ENCODE measurements at regions not wholly inside any gene's neighbourhood (a gene's known extent, or its start where the extent isn't known, plus 50 kb on each side); places are given as distances from the start of the nearest gene placed in this dataset.

- Histone ChIP-seq H3K27ac (ENCODE audit: low read depth, low read length) (no peak overlapping the region), H3K36me3 (ENCODE audit: control insufficient read depth in 5 of 5, insufficient read depth in 5 of 5, low read length in 5 of 5) (no peaks in the 10 kb centered on the region), H3K27me3 (ENCODE audit: control insufficient read depth in 5 of 5, insufficient read depth in 4 of 5, low read length in 5 of 5) (no peaks in the 10 kb centered on the region), H3K9ac (ENCODE audit: low read length in 5 of 5) (no peak overlapping the region), H3K4me3 (ENCODE audit: low read depth in 1 of 5, low read length in 5 of 5) (no peak overlapping the region), H3K9me3 (ENCODE audit: control insufficient read depth in 5 of 5, low read length in 5 of 5) (no peaks in the 10 kb centered on the region), H3K4me1 (ENCODE audit: control insufficient read depth in 5 of 5, insufficient read depth in 5 of 5, low read length in 5 of 5) (no peaks in the 10 kb centered on the region)
Measured at GRCh38 chr14:61891170-61891569, 128.9 kb downstream of the SNAPC1 start.

- Histone ChIP-seq H3K4me3 (ENCODE audit: low read depth in 1 of 5, low read length in 5 of 5) (no peak overlapping the region), H3K27ac (ENCODE audit: low read depth, low read length) (no peak overlapping the region), H3K9ac (ENCODE audit: low read length in 5 of 5) (no peak overlapping the region), H3K27me3 (ENCODE audit: control insufficient read depth in 5 of 5, insufficient read depth in 4 of 5, low read length in 5 of 5) (no peaks in the 10 kb centered on the region), H3K4me1 (ENCODE audit: control insufficient read depth in 5 of 5, insufficient read depth in 5 of 5, low read length in 5 of 5) (no peaks in the 10 kb centered on the region), H3K9me3 (ENCODE audit: control insufficient read depth in 5 of 5, low read length in 5 of 5) (no peaks in the 10 kb centered on the region), H3K36me3 (ENCODE audit: control insufficient read depth in 5 of 5, insufficient read depth in 5 of 5, low read length in 5 of 5) (no peaks in the 10 kb centered on the region)
Measured at GRCh38 chr14:61891810-61892209, 129.6 kb downstream of the SNAPC1 start.

- Histone ChIP-seq H3K9ac (ENCODE audit: low read length in 5 of 5) (no peak overlapping the region), H3K9me3 (ENCODE audit: control insufficient read depth in 5 of 5, low read length in 5 of 5) (no peaks in the 10 kb centered on the region), H3K4me3 (ENCODE audit: low read depth in 1 of 5, low read length in 5 of 5) (no peak overlapping the region), H3K4me1 (ENCODE audit: control insufficient read depth in 5 of 5, insufficient read depth in 5 of 5, low read length in 5 of 5) (no peaks in the 10 kb centered on the region), H3K36me3 (ENCODE audit: control insufficient read depth in 5 of 5, insufficient read depth in 5 of 5, low read length in 5 of 5) (no peaks in the 10 kb centered on the region), H3K27me3 (ENCODE audit: control insufficient read depth in 5 of 5, insufficient read depth in 4 of 5, low read length in 5 of 5) (peaks cover 0 to 1% (median 0%) of the 10 kb centered on the region in 5 donors), H3K27ac (ENCODE audit: low read depth, low read length) (no peak overlapping the region)
Measured at GRCh38 chr14:61893371-61893940, 131.2 kb downstream of the SNAPC1 start.

- H3K9ac ChIP-seq (ENCODE audit: low read length in 5 of 5), result no peak overlapping the region
- H3K4me3 ChIP-seq (ENCODE audit: low read depth in 1 of 5, low read length in 5 of 5), result no peak overlapping the region
- no peaks in the 10 kb centered on the region for H3K4me1 ChIP-seq (ENCODE audit: control insufficient read depth in 5 of 5, insufficient read depth in 5 of 5, low read length in 5 of 5)
- no peaks in the 10 kb centered on the region for H3K36me3 ChIP-seq (ENCODE audit: control insufficient read depth in 5 of 5, insufficient read depth in 5 of 5, low read length in 5 of 5)
- no peaks in the 10 kb centered on the region for H3K9me3 ChIP-seq (ENCODE audit: control insufficient read depth in 5 of 5, low read length in 5 of 5)
- H3K27ac ChIP-seq (ENCODE audit: low read depth, low read length), result no peak overlapping the region
- H3K27me3 ChIP-seq (ENCODE audit: control insufficient read depth in 5 of 5, insufficient read depth in 4 of 5, low read length in 5 of 5), result peaks cover 0 to 3% (median 0%) of the 10 kb centered on the region in 5 donors
Measured at GRCh38 chr14:61894452-61895077, 132.3 kb downstream of the SNAPC1 start.

- Histone ChIP-seq H3K9me3 (ENCODE audit: control insufficient read depth in 5 of 5, low read length in 5 of 5) (no peaks in the 10 kb centered on the region), H3K36me3 (ENCODE audit: control insufficient read depth in 5 of 5, insufficient read depth in 5 of 5, low read length in 5 of 5) (no peaks in the 10 kb centered on the region), H3K4me3 (ENCODE audit: low read depth in 1 of 5, low read length in 5 of 5) (no peak overlapping the region), H3K27me3 (ENCODE audit: control insufficient read depth in 5 of 5, insufficient read depth in 4 of 5, low read length in 5 of 5) (peaks cover 0 to 3% (median 0%) of the 10 kb centered on the region in 5 donors), H3K4me1 (ENCODE audit: control insufficient read depth in 5 of 5, insufficient read depth in 5 of 5, low read length in 5 of 5) (no peaks in the 10 kb centered on the region), H3K9ac (ENCODE audit: low read length in 5 of 5) (no peak overlapping the region), H3K27ac (ENCODE audit: low read depth, low read length) (no peak overlapping the region)
Measured at GRCh38 chr14:61897300-61897699, 135.1 kb downstream of the SNAPC1 start.

- Histone ChIP-seq H3K27ac (ENCODE audit: low read depth, low read length) (no peak overlapping the region), H3K4me3 (ENCODE audit: low read depth in 1 of 5, low read length in 5 of 5) (no peak overlapping the region), H3K36me3 (ENCODE audit: control insufficient read depth in 5 of 5, insufficient read depth in 5 of 5, low read length in 5 of 5) (no peaks in the 10 kb centered on the region), H3K9me3 (ENCODE audit: control insufficient read depth in 5 of 5, low read length in 5 of 5) (no peaks in the 10 kb centered on the region), H3K27me3 (ENCODE audit: control insufficient read depth in 5 of 5, insufficient read depth in 4 of 5, low read length in 5 of 5) (peaks cover 0 to 3% (median 0%) of the 10 kb centered on the region in 5 donors), H3K9ac (ENCODE audit: low read length in 5 of 5) (no peak overlapping the region), H3K4me1 (ENCODE audit: control insufficient read depth in 5 of 5, insufficient read depth in 5 of 5, low read length in 5 of 5) (no peaks in the 10 kb centered on the region)
Measured at GRCh38 chr14:61898568-61898967, 136.3 kb downstream of the SNAPC1 start.

- no peaks in the 10 kb centered on the region for H3K4me1 ChIP-seq (ENCODE audit: control insufficient read depth in 5 of 5, insufficient read depth in 5 of 5, low read length in 5 of 5)
- H3K27ac ChIP-seq (ENCODE audit: low read depth, low read length), result no peak overlapping the region
- peaks cover 0 to 3% (median 0%) of the 10 kb centered on the region in 5 donors for H3K27me3 ChIP-seq (ENCODE audit: control insufficient read depth in 5 of 5, insufficient read depth in 4 of 5, low read length in 5 of 5)
- H3K9me3 ChIP-seq (ENCODE audit: control insufficient read depth in 5 of 5, low read length in 5 of 5), result no peaks in the 10 kb centered on the region
- no peaks in the 10 kb centered on the region for H3K36me3 ChIP-seq (ENCODE audit: control insufficient read depth in 5 of 5, insufficient read depth in 5 of 5, low read length in 5 of 5)
- H3K9ac ChIP-seq (ENCODE audit: low read length in 5 of 5), result no peak overlapping the region
- no peak overlapping the region for H3K4me3 ChIP-seq (ENCODE audit: low read depth in 1 of 5, low read length in 5 of 5)
Measured at GRCh38 chr14:61899497-61899896, 137.3 kb downstream of the SNAPC1 start.

GRCh38 chr14:61904946-61905345, 142.7 kb downstream of the SNAPC1 start:
- Histone ChIP-seq H3K4me1 (ENCODE audit: control insufficient read depth in 5 of 5, insufficient read depth in 5 of 5, low read length in 5 of 5) (no peaks in the 10 kb centered on the region), H3K27me3 (ENCODE audit: control insufficient read depth in 5 of 5, insufficient read depth in 4 of 5, low read length in 5 of 5) (no peaks in the 10 kb centered on the region), H3K9me3 (ENCODE audit: control insufficient read depth in 5 of 5, low read length in 5 of 5) (no peaks in the 10 kb centered on the region), H3K9ac (ENCODE audit: low read length in 5 of 5) (no peak overlapping the region), H3K27ac (ENCODE audit: low read depth, low read length) (no peak overlapping the region), H3K4me3 (ENCODE audit: low read depth in 1 of 5, low read length in 5 of 5) (no peak overlapping the region), H3K36me3 (ENCODE audit: control insufficient read depth in 5 of 5, insufficient read depth in 5 of 5, low read length in 5 of 5) (no peaks in the 10 kb centered on the region)

- no peaks in the 10 kb centered on the region for H3K36me3 ChIP-seq (ENCODE audit: control insufficient read depth in 5 of 5, insufficient read depth in 5 of 5, low read length in 5 of 5)
- H3K9ac ChIP-seq (ENCODE audit: low read length in 5 of 5), result no peak overlapping the region
- H3K9me3 ChIP-seq (ENCODE audit: control insufficient read depth in 5 of 5, low read length in 5 of 5), result no peaks in the 10 kb centered on the region
- H3K27me3 ChIP-seq (ENCODE audit: control insufficient read depth in 5 of 5, insufficient read depth in 4 of 5, low read length in 5 of 5), result no peaks in the 10 kb centered on the region
- H3K4me1 ChIP-seq (ENCODE audit: control insufficient read depth in 5 of 5, insufficient read depth in 5 of 5, low read length in 5 of 5), result no peaks in the 10 kb centered on the region
- H3K4me3 ChIP-seq (ENCODE audit: low read depth in 1 of 5, low read length in 5 of 5), result no peak overlapping the region
- no peak overlapping the region for H3K27ac ChIP-seq (ENCODE audit: low read depth, low read length)
Measured at GRCh38 chr14:61911574-61911973, 149.4 kb downstream of the SNAPC1 start.

- H3K27me3 ChIP-seq (ENCODE audit: control insufficient read depth in 5 of 5, insufficient read depth in 4 of 5, low read length in 5 of 5), result no peaks in the 10 kb centered on the region
- no peak overlapping the region for H3K9ac ChIP-seq (ENCODE audit: low read length in 5 of 5)
- H3K36me3 ChIP-seq (ENCODE audit: control insufficient read depth in 5 of 5, insufficient read depth in 5 of 5, low read length in 5 of 5), result no peaks in the 10 kb centered on the region
- H3K9me3 ChIP-seq (ENCODE audit: control insufficient read depth in 5 of 5, low read length in 5 of 5), result no peaks in the 10 kb centered on the region
- no peak overlapping the region for H3K4me3 ChIP-seq (ENCODE audit: low read depth in 1 of 5, low read length in 5 of 5)
- H3K27ac ChIP-seq (ENCODE audit: low read depth, low read length), result no peak overlapping the region
- no peaks in the 10 kb centered on the region for H3K4me1 ChIP-seq (ENCODE audit: control insufficient read depth in 5 of 5, insufficient read depth in 5 of 5, low read length in 5 of 5)
Measured at GRCh38 chr14:61918998-61919397, 156.8 kb downstream of the SNAPC1 start.
